GM18519 (cell line): ENCODE measurements at regions not wholly inside any gene's neighbourhood (a gene's known extent, or its start where the extent isn't known, plus 50 kb on each side); places are given as distances from the start of the nearest gene placed in this dataset.

Source experiments
- ATAC-seq: cut with Tn5 transposase; IDR thresholded peaks from one replicate; pipeline ENCODE4 v1.9.1; 2021; ENCODE audit warnings: mild to moderate bottlenecking, moderate library complexity; ENCODE audit not compliant: unreplicated experiment, low FRiP score

DNA sequence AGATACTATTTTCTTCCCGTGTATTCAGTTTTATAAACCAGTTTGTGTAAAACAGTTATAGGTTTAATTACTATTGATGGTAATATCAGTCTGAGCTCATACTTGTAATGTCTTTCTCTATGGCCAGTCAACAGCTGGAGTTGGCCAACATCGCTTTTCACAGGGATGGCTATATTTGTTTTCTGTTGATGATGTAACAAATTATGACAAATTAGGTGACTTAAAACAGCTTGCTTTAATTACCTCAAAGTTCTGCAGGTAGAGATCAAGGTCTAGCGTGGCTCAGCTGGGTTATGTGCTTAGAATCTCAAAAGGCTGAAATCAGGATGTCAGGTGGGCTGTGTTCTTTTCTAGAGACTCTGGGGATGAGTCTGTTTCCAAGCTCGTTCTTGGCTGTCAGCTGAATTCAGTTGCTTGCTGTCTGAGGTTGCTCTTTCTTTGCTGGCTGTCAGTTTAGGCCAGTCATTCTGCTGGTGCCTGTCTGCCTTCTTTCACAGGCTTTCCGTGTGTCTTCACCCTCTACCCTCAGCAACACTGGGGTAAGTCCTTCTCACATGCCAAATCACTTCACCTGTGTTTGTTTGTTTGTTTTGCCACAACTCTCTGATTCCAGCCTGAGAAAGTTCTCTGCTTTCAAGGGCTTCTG lies 370.2 kb upstream of the E2F7 start:
- no peak for ATAC-seq

DNA sequence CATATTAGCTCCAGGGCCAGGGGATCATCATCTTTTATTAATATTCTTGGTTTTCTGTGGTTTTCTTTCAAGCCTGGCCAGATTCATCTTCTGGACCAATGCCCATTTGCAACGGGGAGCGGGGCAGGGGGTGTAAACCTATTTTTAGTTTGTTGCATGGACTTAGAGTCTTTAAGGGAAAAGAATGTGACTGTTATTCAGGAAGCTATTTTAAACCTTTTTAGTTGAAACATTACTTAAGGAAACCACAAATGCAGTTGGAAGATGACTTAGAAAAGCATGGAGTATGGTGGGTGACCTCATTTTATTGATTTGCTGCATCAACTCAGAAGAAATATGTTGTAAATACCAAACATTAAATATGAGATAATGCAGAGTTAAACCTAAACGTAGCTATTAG lies 368.4 kb upstream of the E2F7 start:
- ATAC-seq = no peak

DNA sequence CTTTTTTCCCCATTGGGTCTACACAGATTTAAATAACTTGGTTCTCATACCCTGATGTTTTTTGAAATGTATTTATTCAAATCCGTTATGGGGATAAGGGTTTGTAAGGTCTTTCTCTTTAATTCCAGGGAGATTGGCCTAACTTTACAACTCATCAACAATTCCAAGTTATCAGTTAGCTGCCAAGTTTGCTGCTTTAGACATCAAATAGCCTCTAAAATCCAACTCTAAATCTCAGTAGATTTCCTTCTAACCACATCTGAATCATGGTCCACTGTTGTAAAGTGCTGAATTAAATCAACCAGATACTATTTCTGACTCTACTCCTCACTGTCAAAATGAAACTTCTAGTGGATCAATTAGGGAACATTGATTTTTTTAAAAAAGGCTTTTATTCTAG lies 364.1 kb upstream of the E2F7 start:
- ATAC-seq = no peak

DNA sequence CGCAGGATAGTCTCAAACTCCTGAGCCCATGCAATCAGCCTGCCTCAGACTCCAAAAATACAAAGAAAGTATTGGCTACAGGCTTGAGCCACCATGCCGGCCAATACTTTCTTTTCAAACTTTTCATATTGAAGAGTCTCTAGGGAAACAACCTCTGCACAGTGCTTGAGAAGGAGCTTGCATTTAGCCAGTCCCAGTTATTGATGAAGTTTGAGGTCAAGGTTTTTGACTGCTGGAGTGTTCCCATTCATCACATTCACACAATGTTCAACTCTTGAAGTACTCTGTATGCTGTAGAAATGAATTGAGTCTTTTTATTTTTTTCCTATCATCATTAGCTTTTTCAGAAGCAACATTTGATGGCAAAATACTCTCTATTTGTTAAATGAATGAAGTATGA lies 355.8 kb upstream of the E2F7 start:
- no peak for ATAC-seq

DNA sequence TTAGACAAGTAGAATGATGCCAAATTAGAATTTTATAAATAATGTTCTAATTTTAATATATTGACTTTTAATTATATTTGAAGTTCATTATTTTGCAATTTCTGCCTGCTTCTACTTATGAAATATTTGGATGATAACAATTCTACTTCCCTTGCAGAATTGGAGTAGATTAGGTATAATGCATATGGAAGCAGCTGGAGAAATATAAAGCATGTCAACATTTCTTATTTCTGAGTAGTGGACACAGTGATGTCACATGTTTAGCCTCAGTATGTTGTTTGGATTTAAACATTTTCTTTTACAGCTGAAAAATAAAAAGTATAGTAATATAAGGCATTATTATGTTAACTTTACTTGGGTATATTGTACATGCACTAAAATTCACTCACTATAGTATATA lies 344.2 kb upstream of the E2F7 start:
- ATAC-seq = no peak

DNA sequence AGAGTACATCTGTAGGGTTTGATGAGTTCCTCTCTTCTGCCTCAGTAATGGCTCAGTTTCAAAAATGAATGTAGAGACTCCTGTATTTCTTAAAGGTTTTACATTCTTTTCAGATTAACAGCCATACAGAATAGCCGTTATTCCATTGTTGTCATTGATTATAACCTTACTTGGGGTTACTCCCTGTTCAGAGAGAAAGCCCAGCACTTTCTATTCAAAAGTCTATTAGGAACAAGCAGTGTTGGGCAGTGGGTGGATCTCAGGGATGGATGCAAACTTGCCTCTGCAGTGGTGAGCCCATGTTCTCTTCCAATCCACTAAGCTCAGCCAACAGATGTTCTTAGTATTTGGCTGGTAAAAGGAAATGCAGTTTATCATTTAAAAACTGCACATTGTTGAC lies 342.6 kb upstream of the E2F7 start:
- ATAC-seq = no peak

DNA sequence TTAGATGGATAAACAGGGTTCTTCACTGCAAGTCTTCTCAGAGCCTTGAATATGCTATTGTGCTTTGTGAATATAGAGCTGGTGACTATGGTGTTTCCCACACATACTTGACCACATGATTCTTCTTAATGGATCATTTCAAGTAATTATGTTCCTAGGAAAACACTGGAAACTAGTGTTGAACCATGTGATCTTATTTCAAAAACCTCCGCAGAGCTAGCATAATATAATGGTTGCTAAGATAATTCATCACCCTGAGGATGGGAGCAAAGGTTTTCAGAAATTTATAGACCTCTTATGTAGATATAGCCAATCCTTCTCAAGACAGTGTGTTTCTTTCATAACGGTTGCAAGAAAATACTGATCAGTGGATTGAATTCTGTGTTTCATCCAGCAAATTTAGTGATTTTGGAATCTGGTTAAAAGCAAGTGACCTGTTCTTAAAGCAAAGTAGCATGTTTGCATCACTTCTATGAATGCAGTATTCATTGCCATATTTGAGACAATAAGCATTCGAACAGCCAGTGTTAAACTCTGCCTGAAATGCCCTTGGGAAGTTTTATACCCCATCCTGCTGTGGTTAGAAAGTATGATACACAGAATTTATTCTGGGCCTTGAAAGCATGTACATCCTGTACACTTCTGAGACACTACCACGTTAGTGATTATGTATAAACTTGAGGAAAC lies 341.0 kb upstream of the E2F7 start:
- no peak for ATAC-seq

DNA sequence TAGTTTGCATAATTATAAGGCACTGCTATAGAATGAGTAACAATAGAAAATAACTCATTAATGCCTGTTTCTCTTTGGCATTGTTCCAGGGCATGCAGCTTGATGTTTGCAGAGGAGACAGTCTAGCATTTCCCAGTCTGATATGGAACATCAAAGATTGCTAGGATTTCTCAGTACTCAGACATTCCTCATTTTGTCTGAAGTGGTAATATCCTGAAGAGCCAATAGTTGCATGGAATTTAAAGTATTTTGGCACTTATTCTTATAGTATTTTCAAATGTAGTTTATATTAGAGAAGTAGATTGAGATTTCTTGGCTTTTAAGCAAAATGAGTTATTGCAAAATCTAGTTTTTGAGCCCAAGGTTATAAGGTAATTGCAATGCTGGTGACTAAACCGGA lies 337.3 kb upstream of the E2F7 start:
- ATAC-seq = no peak

DNA sequence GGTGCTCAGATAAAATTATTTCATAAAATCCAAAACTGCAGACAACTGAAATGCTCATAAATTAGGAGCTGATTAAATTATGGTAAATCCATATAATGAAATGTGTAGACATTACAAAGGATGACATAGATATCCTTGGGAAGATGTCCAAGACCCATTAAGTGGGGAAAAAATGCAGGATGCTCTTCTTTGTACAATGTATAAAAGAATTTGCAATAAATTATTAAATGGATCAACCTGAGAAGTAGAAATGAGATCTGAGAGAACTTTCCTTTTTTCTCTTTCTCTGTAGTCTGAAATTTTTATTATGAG lies 336.4 kb upstream of the E2F7 start:
- no peak for ATAC-seq

DNA sequence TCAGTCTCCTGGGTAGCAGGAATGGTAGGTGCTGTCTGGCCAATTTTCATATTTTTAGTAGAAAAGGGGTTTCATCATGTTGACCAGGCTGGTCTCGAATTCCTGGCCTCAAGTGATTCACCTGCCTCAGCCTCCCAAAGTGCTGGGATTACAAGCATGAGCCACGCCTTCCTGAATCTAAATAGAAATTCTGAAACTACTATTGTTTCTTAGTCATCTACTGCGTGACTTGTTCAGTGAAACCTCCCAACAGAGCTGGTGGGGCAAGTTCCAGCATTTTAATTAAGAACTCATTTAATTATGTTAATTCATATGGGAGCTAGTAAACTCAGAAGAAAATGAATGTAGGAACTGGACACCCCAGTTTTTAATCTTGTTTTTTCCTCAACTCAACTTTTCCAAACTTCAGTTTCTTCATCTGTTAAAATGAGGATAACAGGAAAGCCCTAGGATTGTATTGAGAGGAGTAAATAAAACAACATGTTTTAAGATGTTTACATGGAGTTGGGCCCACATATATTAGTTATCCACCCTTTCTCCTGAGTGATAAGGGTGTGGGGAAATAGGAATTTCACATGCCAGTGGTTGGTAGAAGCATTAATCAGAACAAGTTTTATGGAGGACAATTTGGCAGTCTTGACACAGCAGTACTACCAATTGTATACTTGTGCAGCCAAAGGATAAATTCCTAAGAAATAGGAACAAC lies 335.8 kb upstream of the E2F7 start:
- ATAC-seq = no peak

DNA sequence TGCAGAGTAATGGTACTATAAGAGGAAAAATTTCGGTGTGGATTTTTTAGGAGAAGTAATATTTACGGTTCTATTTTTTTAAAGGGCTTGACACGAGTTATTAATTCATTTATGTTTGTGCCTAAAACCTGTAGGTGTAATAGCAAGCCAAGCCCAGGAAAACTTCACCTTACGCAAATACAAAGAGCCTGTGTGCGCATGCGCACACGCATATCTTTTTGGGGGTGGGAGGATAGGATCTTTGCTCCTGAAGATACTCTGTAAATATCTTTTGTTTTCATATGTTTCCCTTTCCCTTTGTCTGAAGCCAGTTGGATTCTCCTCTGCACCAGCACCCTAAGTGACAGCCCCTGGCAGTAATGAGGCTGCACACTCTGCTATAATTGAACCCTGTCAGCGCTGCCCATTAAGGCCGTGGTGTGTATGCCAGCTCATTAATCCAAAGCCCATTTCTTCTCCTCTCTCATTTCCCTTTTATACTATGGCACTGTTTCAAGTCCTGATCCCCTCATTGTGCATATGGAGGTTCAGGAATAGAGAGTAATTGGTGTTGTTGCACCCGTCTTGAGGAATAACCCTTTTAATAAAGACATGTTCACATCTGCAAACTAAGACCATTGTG lies 327.2 kb upstream of the E2F7 start:
- no peak for ATAC-seq

DNA sequence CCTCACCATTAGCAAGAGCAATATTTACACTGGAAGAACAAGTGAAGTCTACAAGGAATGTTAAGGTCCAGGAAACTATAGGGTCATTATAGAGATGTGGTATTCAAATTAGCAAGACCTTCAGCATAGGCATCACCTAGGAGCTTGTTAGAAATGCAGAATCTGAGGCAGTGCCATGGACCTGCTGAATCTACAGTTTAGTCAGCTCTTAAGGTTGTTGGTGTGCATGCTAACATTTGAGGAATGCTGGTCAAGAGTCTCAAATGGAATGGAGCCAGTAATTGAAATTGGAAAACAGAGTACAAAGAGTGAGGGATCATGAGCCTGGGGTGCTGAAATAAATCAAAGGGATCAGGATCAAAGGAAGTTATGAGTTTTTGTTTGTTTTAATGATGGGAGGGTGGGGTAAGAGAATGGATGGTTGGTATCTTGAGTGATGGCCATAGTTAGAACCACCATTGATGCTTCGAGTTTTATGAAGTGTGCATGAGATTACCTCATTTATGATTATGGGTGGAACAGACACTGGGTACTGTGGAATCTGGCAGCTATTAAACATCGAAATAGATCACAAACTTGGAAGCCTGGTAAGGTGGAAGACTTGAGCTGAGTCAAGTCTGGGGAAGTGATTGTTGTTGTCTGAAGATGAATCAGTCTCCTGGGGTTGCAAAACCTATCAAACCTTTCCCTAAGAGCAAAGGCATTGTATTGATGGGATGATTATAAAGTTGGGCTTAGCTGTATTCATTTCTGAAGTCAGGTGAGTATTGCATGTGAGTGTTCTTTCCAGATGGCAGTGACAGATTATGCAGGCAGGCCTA lies 323.3 kb upstream of the E2F7 start:
- ATAC-seq = no peak

DNA sequence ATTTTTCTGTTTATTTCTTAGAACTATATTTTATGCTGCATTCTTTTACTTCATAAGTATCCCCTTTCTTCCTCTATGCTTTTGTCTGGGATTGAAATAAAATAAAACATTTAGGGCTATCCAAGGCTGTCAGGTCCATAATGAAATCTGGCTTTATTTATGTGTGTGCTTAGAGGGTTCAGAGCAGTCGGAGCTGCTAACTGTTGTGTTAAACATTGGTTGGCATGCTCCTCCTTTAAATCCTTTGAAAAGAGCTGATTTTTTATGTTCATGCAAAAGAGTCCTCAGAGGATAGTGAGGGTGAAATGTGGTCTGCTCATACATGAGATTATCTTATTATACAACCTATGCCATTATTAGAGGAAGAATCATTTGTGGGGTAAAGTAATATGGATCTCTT lies 322.3 kb upstream of the E2F7 start:
- no peak for ATAC-seq

DNA sequence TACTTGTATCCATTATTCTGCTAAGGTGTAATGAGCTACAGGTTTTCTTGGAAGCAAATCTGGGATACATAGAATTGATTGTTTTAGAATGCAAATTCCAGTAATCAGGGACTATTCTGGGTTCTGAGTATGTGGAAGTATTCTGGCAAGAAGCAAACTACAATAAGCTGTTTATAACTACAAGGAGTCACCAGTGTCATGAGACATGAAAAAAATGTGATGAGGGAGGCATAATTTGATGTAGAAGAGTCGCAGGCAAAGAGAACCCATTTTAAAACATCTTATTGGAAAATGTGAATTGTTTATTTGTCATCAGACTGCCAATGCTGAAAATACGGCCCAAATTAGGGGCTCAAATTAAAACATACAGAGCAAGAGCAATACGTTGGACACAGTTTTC lies 321.8 kb upstream of the E2F7 start:
- no peak for ATAC-seq

DNA sequence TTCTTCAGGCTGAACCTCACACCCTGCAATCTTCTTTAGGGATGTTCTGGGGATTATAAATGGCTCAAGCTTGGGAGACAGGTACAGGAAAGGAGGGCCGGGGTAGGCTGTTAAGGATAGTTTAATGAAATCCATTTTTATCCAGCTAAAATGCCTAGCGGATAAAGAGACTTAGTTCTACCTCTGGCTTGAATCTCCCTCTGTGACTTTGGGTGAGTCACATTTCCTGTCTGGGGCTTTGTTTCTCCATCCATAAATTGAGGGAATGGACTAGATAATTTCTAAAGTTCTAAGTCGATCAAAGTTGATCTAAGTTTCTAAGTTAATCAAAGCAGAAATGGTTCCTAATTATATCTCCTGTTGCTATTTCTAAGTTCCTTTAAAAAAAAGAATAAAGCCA lies 319.6 kb upstream of the E2F7 start:
- no peak for ATAC-seq

DNA sequence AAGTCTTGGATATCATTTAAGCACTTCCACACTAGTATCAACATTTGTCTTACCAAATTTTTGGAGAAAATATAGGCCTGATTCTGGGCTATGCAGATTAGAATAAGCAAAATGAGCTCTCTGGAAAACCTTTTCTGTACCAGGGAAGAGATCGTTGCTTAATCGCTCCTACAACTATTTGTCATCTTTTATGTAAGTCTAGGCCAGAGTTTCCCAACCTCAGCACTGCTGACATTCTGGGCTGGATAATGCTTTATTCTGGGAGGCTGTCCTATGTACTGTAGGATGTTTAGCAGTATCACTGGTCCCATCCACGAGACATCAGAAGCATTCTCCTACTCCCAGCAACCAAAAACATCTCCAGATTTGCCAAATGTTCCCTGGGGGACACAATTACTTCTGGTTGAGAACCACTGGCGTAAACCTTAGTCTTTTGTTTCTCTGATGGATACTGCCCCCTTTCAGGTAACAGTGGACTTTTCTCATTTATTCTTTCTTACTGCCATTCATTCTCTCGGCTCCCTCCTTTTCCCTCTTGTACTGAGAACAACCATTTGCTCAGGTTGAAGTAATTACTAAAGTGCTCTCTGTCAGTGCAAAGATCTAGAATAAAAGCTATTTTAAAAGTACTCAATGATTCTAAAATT lies 316.9 kb upstream of the E2F7 start:
- no peak for ATAC-seq

DNA sequence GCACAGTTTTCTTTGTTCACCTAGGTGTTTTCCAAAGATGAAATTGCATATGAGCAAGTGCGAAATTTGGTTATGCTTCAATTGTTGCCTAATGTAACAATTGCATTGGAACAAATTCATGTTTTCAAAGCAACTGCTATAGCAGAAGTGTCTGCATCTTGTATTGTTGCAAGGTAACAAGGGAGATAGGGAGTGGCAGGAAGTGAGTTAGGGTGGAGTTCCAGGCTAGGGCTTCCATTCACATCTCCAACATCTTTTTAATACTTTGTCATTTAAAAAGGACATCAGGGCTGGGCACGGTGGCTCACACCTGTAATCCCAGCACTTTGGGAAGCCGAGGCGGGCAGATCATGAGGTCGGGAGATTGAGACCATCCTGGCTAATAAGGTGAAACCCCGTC lies 312.3 kb upstream of the E2F7 start:
- no peak for ATAC-seq

DNA sequence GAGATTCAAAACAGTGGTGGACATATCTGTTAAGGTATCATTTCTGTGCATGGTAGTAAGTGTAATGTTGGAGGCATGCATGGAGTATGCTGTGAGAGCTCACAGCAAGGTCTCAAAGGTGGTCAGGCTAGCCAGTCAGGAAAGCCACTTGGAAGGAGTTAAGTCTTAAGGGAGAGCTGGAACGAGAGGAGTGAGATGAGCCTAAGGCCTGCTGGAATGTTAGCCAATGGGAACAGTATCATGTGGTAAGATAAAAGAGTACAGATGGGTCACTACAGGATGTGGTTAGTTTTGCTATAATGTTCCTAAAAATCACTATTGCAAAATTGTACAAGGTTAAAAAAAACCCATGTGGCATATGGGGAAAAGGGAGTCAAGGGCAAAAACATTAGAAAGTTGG lies 311.7 kb upstream of the E2F7 start:
- no peak for ATAC-seq

DNA sequence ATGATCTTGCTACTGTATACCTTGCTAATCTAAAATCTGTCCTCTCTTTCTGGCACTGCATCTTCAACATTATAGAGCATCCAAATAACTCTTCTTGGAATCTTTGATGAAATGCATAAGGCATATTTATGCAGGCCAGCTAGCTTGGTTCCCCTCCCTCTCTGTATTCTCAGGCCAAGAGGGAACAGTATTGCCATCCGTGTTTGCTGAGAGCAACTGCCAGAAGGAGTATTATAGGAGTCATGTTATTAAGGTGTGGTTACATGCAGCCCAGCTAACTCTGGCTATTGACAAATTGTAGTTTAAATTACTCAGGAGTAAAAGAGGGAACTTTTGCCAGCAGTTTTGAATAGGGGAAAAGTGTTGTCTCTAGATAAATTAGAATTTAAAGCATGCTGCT lies 309.3 kb upstream of the E2F7 start:
- no peak for ATAC-seq

DNA sequence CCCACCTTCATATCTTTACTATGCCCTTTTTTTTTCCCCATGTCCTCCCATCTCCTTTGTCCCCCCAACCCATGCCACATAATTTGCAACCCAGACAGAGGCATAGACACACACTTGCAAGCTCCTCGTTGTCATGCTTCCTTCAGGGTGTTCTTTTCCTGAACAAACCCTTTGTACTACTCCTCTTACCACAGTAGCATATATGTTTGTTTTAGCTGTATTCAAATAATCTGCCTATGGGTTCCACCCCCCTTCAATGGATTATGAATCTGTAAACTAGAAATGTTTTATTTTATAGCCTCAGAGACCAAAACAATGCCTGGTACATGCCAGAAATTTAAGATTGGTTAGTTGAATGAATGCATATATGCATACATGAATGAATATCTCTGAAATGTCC lies 307.1 kb upstream of the E2F7 start:
- ATAC-seq = no peak
